K562 (cell line): ENCODE measurements at regions not wholly inside any gene's neighbourhood (a gene's known extent, or its start where the extent isn't known, plus 50 kb on each side); places are given as distances from the start of the nearest gene placed in this dataset.

Source experiments
- ATAC-seq: fragments of 200-7000 bp; cut with Tn5 transposase; 3 replicates; pipeline ENCODE4 v1.9.1; 2020; ENCODE audit warnings: moderate library complexity
- BruUV-seq: library from RNA; stranded (reverse); fragments of 400-500 nt; replicated peaks from 2 replicates; lab custom pipeline; 2021; lab: Mats Ljungman, UMichigan
- CTCF ChIA-PET: fragments of 300-600 bp; formaldehyde crosslinking; extraction: SDS; loops from one replicate; lab custom pipeline; 2021; ENCODE audit warnings: low intra/inter-chr PET ratio; lab: Yijun Ruan, JAX
- POLR2A ChIA-PET: fragments of 300-600, 350-650 bp; sonication (Branson Sonifier 250); formaldehyde crosslinking; extraction: SDS; loops from one replicate; lab custom pipeline; 2021; ENCODE audit warnings: antibody characterized with exemption, inconsistent platforms; lab: Yijun Ruan, JAX
- DNase-seq, 4 experiments: peaks; one replicate each; pipeline versions ENCODE4 v3.0.0 to v3.0.0-alpha.2; 2011 to 2018; ENCODE audit warnings: low spot score in 3 of 4, mixed read lengths in 3 of 4; ENCODE audit errors: extremely low read depth in 1 of 4
- FAIRE-seq: peaks from 2 replicates; lab custom pipeline; 2011; peaks lifted over from hg19 to GRCh38; lab: Jason Lieb, UNC
- H2AFZ ChIP-seq: 2 replicates; pipeline ENCODE4 v1.6.0; 2011; ENCODE audit warnings: low read depth, low read length, control low read depth, inconsistent platforms
- H3K27ac ChIP-seq: fragments of 200-600 bp; 3 replicates; pipeline ENCODE4 v1.8.0; 2011; ENCODE audit warnings: low read depth, mild to moderate bottlenecking, control low read depth, inconsistent platforms, low read length, moderate library complexity, mixed read lengths; ENCODE audit errors: extremely low read depth
- H3K27me3 ChIP-seq, 2 experiments: fragments of 300-600 bp in 1 of 2; 2 replicates in 1 of 2; 3 replicates in 1 of 2; pipeline versions ENCODE4 v1.6.0 to v1.8.0; 2011; ENCODE audit warnings: inconsistent platforms in 2 of 2, low read length in 2 of 2, mild to moderate bottlenecking in 1 of 2, mixed read lengths in 1 of 2, moderate library complexity in 1 of 2; ENCODE audit not compliant: control insufficient read depth in 2 of 2, insufficient read depth in 2 of 2
- H3K36me3 ChIP-seq: fragments of 300-600 bp; 3 replicates; pipeline ENCODE4 v1.8.0; 2011; ENCODE audit warnings: mild to moderate bottlenecking, low read length, inconsistent platforms; ENCODE audit not compliant: control insufficient read depth, insufficient read depth
- H3K4me1 ChIP-seq, 2 experiments: fragments of 200-600 bp in 1 of 2; replicated peaks in 1 of 2; 2 replicates in 1 of 2; 3 replicates in 1 of 2; pipeline versions ENCODE4 v1.5.1 to v1.8.0; 2011; ENCODE audit warnings: inconsistent platforms in 2 of 2, low read length in 2 of 2, mild to moderate bottlenecking in 1 of 2, mixed read lengths in 1 of 2, moderate library complexity in 1 of 2; ENCODE audit not compliant: control insufficient read depth in 2 of 2, insufficient read depth in 2 of 2
- H3K4me2 ChIP-seq: 2 replicates; pipeline ENCODE4 v1.6.1; 2011; ENCODE audit warnings: low read length, control low read depth, inconsistent platforms, mixed read lengths; ENCODE audit not compliant: insufficient read depth
- H3K4me3 ChIP-seq: fragments of 200-600 bp; sonication (generic), shearing (Covaris generic); 2 replicates; pipeline ENCODE4 v1.5.1; 2016; ENCODE audit warnings: control low read depth, inconsistent platforms
- H3K79me2 ChIP-seq: fragments of 200-600 bp; 3 replicates; pipeline ENCODE4 v1.8.0; 2011; ENCODE audit warnings: low read length, inconsistent platforms; ENCODE audit not compliant: control insufficient read depth, insufficient read depth
- H3K9ac ChIP-seq, 2 experiments: 2 replicates each; pipeline versions ENCODE4 v1.6.0 to v1.6.1; 2011; ENCODE audit warnings: low read depth in 2 of 2, low read length in 2 of 2, control low read depth in 1 of 2, inconsistent platforms in 1 of 2, mild to moderate bottlenecking in 1 of 2, mixed read lengths in 1 of 2; ENCODE audit not compliant: insufficient read depth in 1 of 2
- H3K9me1 ChIP-seq: one replicate; pipeline ENCODE4 v1.6.0; 2011; ENCODE audit warnings: inconsistent platforms, mild to moderate bottlenecking, low read length, moderate library complexity; ENCODE audit not compliant: control insufficient read depth, insufficient read depth
- H3K9me3 ChIP-seq: replicated peaks from 2 replicates; pipeline ENCODE4 v1.5.1; 2011; ENCODE audit warnings: low read depth, low read length, inconsistent platforms; ENCODE audit not compliant: control insufficient read depth, insufficient read depth
- H4K20me1 ChIP-seq: replicated peaks from 2 replicates; pipeline ENCODE4 v1.6.1; 2011; ENCODE audit warnings: low read length, inconsistent platforms, mixed read lengths; ENCODE audit not compliant: control insufficient read depth, insufficient read depth
- CHD4 ChIP-seq: fragments of 200-600 bp; sonication (generic); IDR thresholded peaks from 3 replicates; pipeline ENCODE4 v1.6.1; 2012; ENCODE audit warnings: low read depth, mild to moderate bottlenecking, mixed read lengths, low read length, inconsistent platforms; ENCODE audit not compliant: insufficient read depth, insufficient replicate concordance, poor library complexity, severe bottlenecking
- FOXA3 ChIP-seq, 2 experiments: fragments of 450-650 bp in 1 of 2; sonication (generic) in 1 of 2; formaldehyde crosslinking; IDR thresholded peaks in 1 of 2; conservative IDR thresholded peaks in 1 of 2; 2 replicates each; pipeline versions ENCODE4 v1.4.0 to v1.8.0; 2020 to 2022; ENCODE audit warnings: mild to moderate bottlenecking in 2 of 2, missing genetic modification reagents in 1 of 2
- JUN ChIP-seq, 2 experiments: sonication (generic) in 1 of 2; formaldehyde crosslinking in 1 of 2; IDR thresholded peaks; 2 replicates each; pipeline versions ENCODE4 v1.6.1 to v1.8.0; 2012 to 2022; ENCODE audit warnings: borderline replicate concordance in 2 of 2, mild to moderate bottlenecking in 2 of 2, improper control_type of control experiment in 1 of 2, low read depth in 1 of 2, low read length in 1 of 2, missing genetic modification reagents in 1 of 2
- JUND ChIP-seq, 2 experiments: IDR thresholded peaks; 2 replicates in 1 of 2; 3 replicates in 1 of 2; pipeline ENCODE4 v1.6.1; 2011; ENCODE audit warnings: borderline replicate concordance in 2 of 2, low read depth in 2 of 2, low read length in 2 of 2, improper control_type of control experiment in 1 of 2, missing biosample characterization in 1 of 2, missing genetic modification characterization in 1 of 2, missing genetic modification reagents in 1 of 2
- MYC ChIP-seq, 2 experiments: fragments of 250-450 bp in 1 of 2; sonication (Bioruptor Pico) in 1 of 2; IDR thresholded peaks; 2 replicates each; pipeline versions ENCODE4 v1.5.1 to v1.6.1; 2012 to 2021; ENCODE audit warnings: low read depth in 2 of 2, borderline replicate concordance in 1 of 2, improper control_type of control experiment in 1 of 2, low read length in 1 of 2, mild to moderate bottlenecking in 1 of 2, moderate library complexity in 1 of 2
- RFX5 ChIP-seq: IDR thresholded peaks from 2 replicates; pipeline ENCODE4 v1.6.1; 2011; ENCODE audit warnings: low read depth, mild to moderate bottlenecking, improper control_type of control experiment, low read length
- TSC22D4 ChIP-seq: fragments of 450-650 bp; IDR thresholded peaks from 2 replicates; pipeline ENCODE4 v1.6.1; 2016; ENCODE audit warnings: missing genetic modification characterization, missing biosample characterization, control low read depth
- WGBS: fragments of 100-300 bp; shearing (Covaris generic); methylation state at CpG from one replicate; pipeline ENCODE4 v1.1.6; 2016; ENCODE audit warnings: low coverage, mixed read lengths; ENCODE audit not compliant: insufficient coverage; ENCODE audit errors: missing lambda C conversion rate; 5-methylcytosine and 5-hydroxymethylcytosine counted together
- in situ Hi-C: fragments of 300-500 bp; cut with MboI; formaldehyde crosslinking; loops from 4 replicates; pipeline ENCODE4 v1.15.0; 2018; ENCODE audit warnings: inconsistent platforms, mixed read lengths
- intact Hi-C: fragments of 100-400 bp; cut with micrococcal nuclease; formaldehyde crosslinking; loops from 2 replicates; pipeline ENCODE4 v1.14.2; 2022
- TF ChIP-seq, protein P1 (sequence below): fragments of 450-650 bp; formaldehyde crosslinking; IDR thresholded peaks from 2 replicates; pipeline ENCODE4 v1.4.0; 2022; ENCODE audit warnings: mild to moderate bottlenecking, moderate library complexity

DNA sequence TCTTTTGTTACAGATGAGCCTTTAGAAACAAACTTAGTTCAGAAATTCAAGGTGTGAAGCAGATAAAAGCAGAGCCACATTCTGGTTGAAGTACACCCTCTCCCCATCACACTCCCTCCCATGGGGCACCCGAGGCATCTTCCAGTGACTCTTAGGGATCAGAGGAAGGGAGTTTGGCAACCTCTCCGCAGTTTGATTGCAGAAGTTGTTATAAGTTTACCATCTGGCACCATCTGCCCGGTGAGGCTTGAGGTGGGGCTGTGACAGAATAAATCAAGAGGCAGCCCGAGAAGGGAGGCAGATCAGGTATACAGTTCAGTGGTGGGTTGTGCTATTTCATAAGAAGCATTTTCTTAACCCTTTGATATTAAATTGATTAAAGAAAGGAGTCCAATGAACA is 458.6 kb upstream of the CLINT1 start:
- ChIA-PET CTCF (no interaction called here), POLR2A (no interaction called here)
- intact Hi-C loops = no loop called here
- H4K20me1 ChIP-seq = no peaks in the 10 kb centered on the region
- H3K9ac ChIP-seq = no peak overlapping the region
- TF ChIP-seq MYC (IDR thresholded peaks at IDR 0.05; ENCODE audit: low read depth, low read length) = no peak
- TF ChIP-seq MYC (CRISPR knock-in tag; IDR thresholded peaks at IDR 0.05; ENCODE audit: borderline replicate concordance, low read depth) = no peak
- no peak for TF ChIP-seq FOXA3 (CRISPR knock-in tag; conservative IDR thresholded peaks at IDR 0.05 in 1 of 2, IDR thresholded peaks at IDR 0.05 in 1 of 2)
- TF ChIP-seq CHD4 = no peak
- no peak for TF ChIP-seq TSC22D4 (tag)
- no peak for TF ChIP-seq RFX5
- TF ChIP-seq, protein P1, sequence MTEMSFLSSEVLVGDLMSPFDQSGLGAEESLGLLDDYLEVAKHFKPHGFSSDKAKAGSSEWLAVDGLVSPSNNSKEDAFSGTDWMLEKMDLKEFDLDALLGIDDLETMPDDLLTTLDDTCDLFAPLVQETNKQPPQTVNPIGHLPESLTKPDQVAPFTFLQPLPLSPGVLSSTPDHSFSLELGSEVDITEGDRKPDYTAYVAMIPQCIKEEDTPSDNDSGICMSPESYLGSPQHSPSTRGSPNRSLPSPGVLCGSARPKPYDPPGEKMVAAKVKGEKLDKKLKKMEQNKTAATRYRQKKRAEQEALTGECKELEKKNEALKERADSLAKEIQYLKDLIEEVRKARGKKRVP (CRISPR knock-in tag) = no peak
- no peak for TF ChIP-seq JUND (IDR thresholded peaks at IDR 0.05; ENCODE audit: borderline replicate concordance, low read depth, low read length)
- no peak for TF ChIP-seq JUND (tag; IDR thresholded peaks at IDR 0.05; ENCODE audit: borderline replicate concordance, low read depth, low read length)
- TF ChIP-seq JUN (IDR thresholded peaks at IDR 0.05; ENCODE audit: borderline replicate concordance, low read depth, low read length) = no peak
- TF ChIP-seq JUN (CRISPR knock-in tag; IDR thresholded peaks at IDR 0.05; ENCODE audit: borderline replicate concordance) = no peak
- no peak overlapping the region for H2AFZ ChIP-seq
- 0% methylated on average over 4 of the region's 4 CpGs for WGBS
- H3K4me3 ChIP-seq = no peak overlapping the region
- no peaks in the 10 kb centered on the region for H3K9me3 ChIP-seq
- H3K4me1 ChIP-seq = no peaks in the 10 kb centered on the region
- BruUV-seq = no TSS peak
- in situ Hi-C loops = no loop called here
- H3K4me2 ChIP-seq = no peak overlapping the region
- H3K27me3 ChIP-seq = no peaks in the 10 kb centered on the region
- no peaks in the 10 kb centered on the region for H3K36me3 ChIP-seq
- no peak overlapping the region for H3K27ac ChIP-seq
- no peaks in the 10 kb centered on the region for H3K79me2 ChIP-seq
- no peaks in the 10 kb centered on the region for H3K9me1 ChIP-seq
- DNase-seq (no peak), FAIRE-seq (no peak), ATAC-seq (no peak)
